ENCODE measurements at regions not wholly inside any gene's neighbourhood (a gene's known extent, or its start where the extent isn't known, plus 50 kb on each side); places are given as distances from the start of the nearest gene placed in this dataset.
A peak's percentile ranks its signal among the peaks of the same experiment; 100 is the strongest.

DNA sequence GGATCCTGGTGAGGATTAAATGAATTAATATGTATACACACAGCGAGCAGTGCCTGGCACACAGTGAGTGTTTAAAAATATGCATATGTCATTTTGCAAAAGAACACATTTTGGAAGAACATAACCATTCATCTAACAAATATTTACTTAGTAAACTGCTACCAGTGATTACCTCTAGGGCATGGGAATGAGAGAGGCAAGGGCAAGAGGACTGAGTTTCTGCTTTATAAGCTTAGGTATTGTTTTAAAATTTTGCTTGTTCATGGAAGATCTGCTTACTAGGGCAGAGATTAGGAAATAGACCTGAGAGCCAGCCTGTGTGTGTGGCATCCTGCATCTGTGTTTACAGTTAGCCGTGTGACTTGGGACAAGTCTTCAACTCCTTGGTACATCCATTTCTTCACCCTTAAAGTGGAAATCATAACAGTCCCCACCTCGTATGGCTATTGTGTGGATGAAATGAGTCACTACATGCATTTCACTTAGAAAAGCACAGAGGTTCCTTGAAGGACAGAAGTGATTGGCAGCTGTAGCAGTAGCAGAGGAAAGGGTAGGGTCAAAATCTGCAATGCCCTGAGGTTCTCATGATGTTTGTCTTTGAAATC is 198.5 kb upstream of the FMN2 start:
- DNase-seq = no peak

DNA sequence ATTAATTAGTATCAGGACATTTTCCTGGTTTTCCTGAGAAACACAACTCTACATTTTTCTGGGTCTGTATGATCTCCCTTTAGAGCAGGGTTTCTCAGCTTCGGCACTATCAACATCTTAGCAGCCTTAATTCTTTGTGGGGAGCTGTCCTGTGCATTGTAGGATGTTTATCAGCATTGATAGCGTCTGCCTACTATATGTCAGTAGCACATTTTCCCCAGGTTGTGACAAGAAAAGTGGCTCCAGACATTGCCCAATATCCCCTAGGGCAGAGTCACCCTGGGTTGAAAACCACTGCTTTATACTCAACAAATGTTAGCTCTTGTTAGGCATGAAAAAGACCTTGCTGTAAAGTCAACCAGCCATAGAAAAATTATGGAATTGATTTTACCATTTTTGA is 195.1 kb upstream of the FMN2 start:
- no peak for DNase-seq

DNA sequence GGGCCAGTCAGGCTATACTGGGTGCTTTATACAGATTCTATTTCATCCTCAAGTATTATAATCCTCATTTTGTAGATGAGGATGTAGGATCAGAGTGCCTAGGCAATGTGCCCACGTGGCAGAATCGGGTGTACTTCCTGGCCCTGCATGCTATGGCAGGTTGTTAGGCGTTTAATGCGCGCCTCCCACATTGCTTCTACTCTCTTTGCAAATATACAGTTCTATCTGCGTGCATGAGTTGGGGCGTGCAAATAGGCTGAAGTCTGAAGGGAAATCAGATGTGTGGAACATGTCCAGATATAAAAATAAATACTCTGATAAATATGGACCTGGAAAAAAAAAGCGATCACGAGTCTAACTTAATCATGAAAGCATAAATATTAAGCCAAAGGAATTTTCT is 194.7 kb upstream of the FMN2 start:
- DNase-seq = no peak

DNA sequence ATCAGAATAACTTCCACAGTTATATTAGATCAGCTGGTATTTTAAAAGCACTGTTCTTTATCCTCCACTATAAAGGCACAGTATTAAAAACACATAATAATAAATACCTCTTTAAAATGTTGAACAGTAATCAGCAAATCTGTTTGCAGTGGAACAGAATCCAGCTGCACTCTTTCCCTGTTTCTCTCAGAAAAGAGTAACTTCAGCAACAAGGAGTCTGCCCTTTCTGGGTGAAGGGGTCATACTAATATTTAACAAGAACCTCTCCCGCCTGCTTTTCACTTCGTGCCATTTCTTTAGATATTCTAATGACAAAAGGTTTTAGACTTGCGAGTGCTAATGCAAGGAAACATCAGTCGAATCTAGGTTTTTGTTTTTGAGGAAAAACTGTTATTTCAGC is 194.2 kb upstream of the FMN2 start:
- no peak for DNase-seq

DNA sequence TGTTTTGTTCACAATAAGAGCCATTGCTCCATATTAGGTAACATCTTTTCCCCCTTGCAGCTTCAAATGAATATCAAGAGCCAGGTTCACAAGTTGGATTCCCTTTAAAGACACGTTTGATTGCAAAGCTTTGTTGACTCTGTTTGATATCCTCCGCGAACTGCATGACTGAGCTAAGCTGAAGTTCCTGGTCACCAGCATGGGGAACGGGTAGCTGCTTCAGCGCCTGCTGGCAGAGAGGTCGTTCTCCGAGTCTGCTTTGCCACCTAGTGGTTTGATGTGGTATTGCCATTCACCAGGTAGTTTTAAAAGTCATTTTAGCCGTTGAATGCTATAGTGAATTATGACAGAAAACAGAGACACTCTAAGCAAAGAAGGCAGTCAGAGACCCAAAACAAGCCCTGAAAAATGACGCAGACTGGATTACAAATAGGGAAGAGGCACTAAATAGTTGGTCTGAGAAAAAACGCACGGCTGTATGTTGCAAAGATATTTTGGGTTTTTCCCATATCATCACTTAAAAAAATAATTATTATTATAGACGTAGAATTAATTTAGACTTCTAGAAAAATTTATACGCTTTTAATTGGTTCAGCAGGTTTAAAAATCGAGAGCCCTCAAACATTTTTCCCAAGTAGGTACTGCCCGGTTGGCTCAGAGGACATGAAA is 193.5 kb upstream of the FMN2 start:
- peak; percentile 48 for DNase-seq

DNA sequence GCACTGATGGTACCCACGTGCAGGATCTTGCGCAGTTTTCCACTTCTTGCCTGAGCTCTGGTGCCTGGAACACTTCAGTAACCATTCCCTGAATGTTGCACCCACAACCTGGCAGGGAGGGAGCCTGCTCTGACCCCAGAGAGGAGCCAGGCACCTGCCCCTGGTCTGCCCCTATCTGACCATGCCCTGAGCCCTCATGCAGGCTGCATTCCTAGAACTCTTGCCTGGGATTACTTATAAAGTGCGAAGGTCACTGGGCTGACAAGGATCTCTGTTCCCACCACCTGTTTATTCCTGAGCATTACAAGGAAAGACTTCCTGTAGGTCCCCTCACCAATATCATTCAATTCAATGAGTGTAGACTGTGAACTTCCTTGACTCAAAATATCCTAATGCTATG is 191.9 kb upstream of the FMN2 start:
- no peak for DNase-seq

DNA sequence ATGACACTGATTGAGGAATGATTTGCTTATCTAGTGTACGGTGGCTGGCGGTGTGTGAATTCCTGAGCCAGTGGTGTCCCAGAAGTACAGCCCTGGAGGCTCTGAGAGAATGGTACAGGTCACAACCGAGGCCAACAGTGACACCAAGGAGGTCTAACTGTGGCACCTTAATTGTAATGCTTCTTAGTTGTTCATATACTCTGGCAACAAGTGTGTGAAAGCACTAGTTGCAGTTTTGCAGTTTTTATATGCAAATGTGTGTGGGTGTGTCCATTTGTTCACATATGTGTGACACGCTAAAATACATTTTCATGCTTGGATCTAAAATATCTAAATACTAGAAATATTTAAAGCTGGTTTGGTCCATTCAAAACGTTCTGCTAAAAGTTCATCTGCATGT is 185.3 kb upstream of the FMN2 start:
- no peak for DNase-seq

DNA sequence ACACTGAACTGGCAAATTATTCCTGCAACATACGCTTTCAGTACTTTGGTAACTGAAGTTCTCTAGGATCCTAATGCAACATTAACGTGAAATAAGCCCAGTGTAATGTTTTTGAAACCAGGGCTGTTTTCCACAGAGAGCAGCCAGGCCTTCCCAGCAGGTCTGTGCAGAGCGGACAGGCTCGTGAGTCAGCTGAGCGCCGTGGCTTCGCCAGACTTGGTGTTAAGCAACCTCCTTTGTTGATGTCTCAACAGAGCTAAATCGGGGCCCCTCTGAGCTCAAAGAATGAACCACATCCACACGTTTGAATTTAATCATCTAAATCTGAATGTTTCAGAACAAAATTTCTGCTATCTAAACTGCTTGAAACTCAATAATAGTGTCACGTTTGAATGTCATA is 181.8 kb upstream of the FMN2 start:
- no peak for DNase-seq

DNA sequence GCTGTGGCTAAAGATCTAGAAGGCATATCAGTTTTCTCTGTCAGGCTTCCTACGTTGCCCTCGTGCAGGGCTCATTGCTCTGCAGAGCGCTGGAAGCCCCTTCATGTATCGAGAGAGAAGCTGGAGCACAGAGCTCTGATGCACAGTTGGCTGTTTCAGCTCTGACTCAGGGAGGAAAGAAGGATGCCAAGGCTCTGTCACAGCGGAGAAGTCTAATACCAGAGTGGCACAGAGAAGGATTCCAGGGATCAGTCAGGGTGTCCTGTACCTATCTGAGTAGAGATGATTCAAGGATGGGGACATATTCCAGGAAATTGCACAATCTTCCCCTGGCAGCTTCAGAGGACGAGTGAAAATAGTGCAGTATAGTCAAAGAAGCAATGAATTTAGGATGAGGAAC is 179.2 kb upstream of the FMN2 start:
- no peak for DNase-seq

DNA sequence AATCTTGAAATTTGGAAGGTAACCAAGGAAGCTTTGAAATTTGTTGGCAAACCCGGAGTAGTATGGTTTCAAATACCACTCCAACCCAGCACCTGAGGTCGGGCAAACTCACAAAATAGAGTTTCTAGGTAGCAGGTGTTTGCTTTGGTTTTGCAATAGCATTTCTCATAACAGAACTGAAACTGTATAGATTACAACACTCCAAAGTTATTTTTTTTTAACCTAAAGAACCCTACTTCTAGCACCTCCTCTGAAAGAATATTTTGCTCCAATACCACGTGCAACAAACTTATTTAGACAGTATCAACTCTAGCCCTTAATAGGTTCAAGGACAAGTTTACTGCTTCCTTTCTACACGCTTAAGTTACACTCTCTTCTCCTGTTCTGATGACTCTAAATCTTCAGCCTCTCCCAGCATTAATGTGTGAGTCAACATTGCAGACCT is 178.5 kb upstream of the FMN2 start:
- no peak for DNase-seq

DNA sequence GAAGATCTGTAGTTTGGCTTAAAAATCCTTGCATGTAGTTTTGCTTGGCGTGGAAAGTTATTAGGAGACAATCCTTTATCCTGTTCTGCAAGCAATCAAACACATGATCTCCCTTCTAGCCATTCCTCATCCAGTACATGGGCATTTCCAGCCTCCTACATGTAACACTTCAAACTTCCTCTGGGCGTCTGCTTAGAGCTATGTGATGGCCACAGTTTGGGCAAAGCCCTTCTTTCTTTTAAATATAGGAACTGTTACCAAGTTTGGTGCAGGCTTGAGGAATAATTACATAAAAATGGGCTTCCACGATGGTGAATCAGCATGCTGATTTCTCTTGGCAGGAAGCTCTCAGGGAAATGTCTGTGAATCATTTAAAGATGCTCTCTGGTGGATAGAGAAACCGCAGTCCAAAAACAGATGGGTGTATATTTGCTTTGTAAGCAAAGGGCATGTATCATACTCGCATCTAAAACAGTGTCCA is 176.9 kb upstream of the FMN2 start:
- no peak for DNase-seq

DNA sequence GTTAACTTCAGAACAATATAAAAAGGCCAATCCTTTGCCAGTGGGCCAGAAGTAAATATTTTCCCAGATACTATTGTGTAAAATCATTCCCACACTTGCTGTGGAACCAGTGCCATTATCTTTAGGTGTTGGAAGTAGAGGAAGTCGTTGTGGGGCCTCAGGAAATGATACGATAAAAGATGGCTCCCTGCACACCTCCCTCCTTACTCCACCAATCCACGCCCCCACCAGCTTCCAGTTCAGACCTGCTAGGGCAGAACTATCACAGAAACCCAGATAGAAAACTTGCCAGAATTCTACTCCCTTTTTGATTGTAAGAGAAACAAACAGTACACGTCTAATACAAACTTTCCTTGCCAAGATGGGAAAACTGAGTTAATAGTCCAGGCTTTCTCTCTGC is 173.0 kb upstream of the FMN2 start:
- DNase-seq = no peak

DNA sequence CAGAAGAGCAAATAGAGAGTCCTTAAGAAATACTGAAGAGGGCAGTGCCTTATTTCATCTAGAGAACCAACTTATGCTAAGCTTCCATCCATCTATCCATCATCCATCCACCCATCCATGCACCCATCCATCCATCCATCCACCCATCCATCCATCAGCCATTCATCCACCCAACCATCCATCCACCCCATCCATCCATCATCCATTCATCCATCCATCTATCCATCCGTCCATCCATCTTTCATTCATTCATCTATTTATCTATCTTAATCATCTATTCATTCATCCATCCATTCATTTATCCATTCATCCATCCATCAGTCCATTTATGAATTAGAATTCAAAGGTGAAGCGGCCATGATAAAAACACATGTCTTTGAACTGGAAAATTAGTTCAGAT is 171.5 kb upstream of the FMN2 start:
- no peak for DNase-seq

DNA sequence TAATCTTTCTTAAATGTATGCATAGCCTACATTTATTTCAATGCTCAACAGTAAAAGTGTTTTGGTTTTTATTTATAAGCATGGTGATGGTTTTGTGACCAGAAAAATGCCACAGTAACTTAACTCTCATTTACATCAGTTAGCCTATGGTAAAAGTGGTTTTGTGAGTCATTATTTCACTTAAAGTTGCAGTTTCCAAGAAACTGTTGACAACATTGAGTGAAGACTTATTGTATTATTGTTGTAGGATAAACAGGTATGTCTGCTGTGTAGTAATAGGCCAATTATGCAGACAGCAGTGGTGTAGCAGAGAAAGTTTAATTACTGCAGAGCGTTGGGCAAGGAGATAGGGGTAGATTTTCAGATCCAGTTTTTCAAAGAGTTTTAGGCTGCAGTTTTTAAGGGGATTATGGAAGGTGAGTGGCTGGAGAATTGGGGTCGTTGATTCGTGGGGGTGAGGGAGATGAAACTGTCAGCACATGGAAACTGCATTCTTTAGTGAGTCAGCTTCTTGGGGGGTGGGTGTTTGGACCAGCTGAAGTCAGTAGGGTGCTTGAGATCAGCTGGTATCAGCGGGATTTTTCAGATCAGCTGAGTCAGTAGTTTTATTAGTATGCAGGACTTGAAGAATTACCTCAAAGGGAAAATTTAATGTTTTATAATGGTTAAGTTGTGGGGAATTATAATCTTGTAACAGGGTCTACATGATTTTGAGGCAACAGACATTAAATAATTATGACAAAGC is 168.7 kb upstream of the FMN2 start:
- no peak for DNase-seq

DNA sequence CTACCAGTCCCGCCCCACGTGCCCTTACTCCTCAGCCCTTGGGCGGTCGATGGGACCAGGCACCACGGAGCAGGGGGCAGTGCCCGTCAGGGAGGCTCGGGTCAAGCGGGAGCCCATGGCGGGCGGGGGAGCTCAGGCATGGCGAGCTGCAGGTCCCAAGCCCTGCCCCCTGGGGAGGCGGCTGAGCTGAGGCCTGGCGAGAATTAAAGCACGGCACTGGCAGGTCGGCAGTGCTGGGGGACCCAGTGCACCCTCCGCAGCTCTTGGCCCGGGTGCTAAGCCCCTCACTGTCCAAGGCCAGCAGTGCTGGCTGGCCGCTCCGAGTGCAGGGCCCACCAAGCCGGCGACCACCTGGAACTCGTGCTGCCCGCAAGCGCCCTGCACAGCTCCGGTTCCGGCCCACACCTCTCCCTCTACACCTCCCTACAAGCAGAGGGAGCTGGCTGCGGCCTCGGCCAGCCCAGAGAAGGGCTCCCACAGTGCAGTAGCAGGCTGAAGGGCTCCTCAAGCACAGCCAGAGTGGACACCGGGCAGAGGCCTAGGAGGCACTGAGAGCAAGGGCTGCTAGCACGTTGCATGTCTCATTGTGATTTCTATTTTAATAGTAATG is 166.8 kb upstream of the FMN2 start:
- DNase-seq = no peak

DNA sequence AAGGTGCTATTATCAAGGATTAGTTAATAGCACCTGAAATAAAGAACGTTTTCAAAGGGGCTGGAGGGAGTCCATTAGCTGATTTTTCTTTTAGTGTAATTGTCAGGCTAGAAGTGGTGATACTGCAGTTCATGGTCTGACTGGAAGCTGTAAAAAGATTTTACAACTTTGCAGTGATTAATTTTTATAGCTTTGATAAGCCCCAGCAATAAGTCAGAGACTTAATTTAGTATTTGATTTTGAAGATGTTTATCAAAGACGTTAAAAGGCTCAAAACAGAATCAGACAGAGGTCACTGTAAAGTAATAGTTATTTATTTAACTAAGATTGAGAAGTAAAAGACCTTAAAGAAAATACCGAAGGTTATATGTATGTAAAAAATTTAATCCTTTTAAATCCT is 165.5 kb upstream of the FMN2 start:
- DNase-seq = no peak

DNA sequence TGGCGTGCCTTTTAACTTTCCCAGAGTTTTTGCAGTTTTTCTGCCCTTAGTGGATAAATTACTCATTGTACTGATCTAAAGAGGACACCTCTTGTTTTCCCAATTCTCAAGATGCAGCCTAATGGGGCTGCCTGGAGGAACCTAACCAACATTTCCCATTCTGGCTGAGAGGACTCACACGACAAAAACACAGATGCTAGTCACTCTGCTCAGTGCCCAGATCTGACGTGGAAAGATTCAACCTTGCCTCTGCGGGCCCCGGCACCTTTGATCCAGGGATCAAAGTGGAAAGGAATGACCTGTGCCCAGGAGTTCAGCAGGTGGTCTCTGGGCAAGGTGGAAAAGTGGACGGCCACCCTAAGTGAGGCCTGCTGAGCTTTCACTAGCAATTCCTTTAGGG is 162.4 kb upstream of the FMN2 start:
- no peak for DNase-seq

DNA sequence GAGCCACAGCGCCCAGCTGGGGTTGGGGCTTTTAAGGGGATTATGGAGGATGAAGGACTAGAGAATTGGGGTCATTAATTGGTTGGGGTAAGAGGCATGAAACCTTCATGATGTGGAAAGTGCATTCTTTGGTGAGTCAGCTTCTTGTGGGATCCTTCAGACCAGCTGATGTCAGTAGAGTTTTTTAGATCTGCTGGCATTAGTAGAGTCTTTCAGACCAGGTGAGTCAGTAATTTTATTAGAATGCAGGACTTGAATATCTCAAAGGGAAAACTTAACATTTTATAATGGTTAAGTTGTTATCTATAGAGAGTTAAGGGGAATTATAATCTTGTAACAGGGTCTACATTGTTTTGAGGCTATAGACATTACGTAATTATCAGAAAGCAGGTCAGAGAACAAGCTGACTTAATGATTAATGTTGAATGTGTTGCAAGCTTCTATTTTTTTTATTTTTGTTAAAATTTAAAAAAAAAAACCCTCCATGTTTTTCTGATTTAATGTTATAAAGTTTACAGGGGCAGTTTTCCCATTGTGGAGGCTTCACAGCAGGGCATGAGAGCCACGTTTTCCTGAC is 160.9 kb upstream of the FMN2 start:
- no peak for DNase-seq

DNA sequence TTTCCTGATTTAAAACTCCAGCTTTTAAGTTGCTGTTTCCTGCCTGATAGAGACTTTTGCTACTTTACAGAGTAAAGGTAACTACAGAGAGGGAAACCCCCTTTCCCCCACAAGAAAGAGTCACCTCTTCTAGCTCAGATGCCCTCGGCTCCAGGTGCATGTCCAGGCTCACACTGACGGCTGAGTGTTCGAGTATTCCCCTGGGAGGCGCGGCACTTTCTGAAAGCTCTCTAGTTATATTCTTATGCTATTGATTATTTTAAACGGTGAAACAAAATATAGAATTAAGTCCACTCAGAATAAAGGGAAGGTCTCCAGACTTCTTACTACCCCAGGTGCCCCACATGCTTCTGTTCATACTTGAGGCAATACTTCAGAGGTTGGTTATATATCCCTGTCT is 160.3 kb upstream of the FMN2 start:
- no peak for DNase-seq

DNA sequence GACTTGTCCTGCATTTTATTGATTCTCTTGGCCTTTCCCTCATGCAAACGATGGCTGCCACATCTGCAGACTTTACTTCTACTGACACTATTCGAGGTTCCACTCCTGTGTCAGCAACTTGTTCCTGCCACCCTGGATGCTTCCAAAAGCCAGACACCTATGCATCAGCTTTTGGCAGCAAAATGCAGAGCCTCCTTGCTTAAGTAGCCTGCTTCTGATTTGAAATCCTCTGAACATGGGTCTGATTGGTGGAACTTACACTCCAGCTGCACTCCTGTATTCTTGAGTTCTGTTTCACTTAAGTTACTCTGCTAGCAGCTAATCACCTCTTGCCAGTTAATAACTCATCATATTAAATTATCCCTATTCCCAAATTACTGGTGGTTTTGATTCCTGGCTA is 152.1 kb upstream of the FMN2 start:
- DNase-seq = no peak

DNA sequence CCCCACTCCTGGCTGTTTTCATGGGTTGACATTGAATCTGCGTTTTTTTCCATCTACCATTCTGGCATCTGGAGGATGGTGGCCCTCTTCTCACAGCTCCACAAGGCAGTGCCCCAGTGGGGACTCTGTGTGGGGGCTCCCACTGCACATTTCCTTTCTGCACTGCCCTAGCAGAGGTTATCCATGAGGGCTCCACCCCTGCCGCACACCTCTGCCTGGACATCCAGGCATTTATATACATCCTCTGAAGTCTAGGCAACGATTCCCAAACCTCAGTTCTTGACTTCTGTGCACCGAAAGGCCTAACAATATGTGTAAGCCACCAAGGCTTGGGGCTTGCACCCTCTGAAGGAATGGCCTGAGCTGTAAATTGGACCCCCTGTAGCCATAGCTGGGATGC is 147.9 kb upstream of the FMN2 start:
- DNase-seq = no peak

DNA sequence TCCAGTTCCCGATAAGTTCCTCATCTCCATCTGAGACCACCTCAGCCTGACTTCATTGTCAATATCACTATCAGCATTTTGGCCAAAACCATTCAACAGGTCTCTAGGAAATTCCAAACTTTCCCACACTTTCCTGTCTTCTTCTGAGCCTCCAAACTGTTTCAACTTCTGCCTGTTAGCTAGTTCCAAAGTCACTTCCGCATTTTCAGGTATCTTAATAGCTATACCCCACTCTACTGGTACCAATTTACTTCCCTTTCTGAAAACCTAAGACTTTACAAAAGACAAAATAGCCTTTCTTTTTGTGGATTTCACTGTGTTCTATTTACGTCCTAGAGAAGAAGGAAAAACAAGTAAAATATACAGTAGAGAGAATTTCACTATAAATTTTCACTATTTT is 147.0 kb upstream of the FMN2 start:
- DNase-seq = no peak

DNA sequence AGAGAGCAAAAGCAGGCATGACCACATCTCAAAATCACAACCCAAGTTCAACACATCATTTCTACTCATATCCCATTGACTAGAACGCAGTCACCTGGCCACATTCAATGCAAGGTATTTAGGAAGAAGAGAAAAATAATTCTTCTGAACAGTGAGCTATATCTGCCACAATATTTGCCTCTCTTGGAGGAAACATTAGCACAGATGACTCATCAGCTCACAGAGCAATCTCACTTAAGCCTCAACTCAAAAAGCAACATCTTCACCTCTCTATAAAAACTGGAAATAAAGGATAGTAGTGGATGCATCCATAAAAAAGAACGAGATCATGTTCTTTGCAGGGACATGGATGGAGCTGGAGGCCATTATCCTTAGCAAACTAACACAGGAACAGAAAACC is 143.9 kb upstream of the FMN2 start:
- DNase-seq = no peak

Data from NCI-H2171 treated with DMSO at 0.1 percent for 48 hours (cell line).